ENCODE measurements at regions not wholly inside any gene's neighbourhood (a gene's known extent, or its start where the extent isn't known, plus 50 kb on each side); places are given as distances from the start of the nearest gene placed in this dataset.

DNA sequence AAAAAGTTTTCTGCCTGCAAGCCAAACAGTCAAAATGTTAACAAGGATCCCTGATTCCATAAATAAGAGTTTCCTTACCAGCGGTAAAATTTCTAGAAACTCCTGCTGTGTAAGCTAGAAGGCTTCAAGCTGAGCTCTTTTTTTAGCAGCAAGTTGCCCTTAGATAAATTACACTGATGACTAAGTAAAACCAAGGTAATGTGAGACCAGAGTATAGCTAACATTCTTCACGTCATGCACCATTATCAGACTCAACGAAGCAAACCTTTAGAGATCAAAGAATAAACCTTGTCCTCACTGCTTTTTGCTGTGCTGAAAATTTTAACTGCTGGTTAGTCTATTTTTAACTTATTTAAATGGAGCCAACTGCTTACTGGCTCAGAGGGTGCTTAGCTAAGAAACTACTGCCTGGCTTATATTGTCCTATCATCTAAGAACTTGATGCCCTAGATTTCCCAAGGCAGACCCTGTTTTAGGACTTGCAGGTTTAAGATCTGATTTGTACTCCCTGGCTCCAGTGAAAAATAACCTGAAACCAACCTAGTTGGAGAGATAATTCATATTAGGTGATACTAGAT lies 900.7 kb downstream of the JRKL start:
- TF ChIP-seq, protein P1, sequence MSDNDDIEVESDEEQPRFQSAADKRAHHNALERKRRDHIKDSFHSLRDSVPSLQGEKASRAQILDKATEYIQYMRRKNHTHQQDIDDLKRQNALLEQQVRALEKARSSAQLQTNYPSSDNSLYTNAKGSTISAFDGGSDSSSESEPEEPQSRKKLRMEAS (IDR thresholded peaks at IDR 0.05; ENCODE audit: low read depth, low read length): no peak
- TF ChIP-seq, protein P2, sequence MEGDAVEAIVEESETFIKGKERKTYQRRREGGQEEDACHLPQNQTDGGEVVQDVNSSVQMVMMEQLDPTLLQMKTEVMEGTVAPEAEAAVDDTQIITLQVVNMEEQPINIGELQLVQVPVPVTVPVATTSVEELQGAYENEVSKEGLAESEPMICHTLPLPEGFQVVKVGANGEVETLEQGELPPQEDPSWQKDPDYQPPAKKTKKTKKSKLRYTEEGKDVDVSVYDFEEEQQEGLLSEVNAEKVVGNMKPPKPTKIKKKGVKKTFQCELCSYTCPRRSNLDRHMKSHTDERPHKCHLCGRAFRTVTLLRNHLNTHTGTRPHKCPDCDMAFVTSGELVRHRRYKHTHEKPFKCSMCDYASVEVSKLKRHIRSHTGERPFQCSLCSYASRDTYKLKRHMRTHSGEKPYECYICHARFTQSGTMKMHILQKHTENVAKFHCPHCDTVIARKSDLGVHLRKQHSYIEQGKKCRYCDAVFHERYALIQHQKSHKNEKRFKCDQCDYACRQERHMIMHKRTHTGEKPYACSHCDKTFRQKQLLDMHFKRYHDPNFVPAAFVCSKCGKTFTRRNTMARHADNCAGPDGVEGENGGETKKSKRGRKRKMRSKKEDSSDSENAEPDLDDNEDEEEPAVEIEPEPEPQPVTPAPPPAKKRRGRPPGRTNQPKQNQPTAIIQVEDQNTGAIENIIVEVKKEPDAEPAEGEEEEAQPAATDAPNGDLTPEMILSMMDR (IDR thresholded peaks at IDR 0.05; ENCODE audit: low read depth, low read length): no peak
- TF ChIP-seq POLR2A (IDR thresholded peaks at IDR 0.05; ENCODE audit: extremely low read depth, insufficient read length) (no peak), MYC (IDR thresholded peaks at IDR 0.05; ENCODE audit: low read depth, low read length) (no peak)
- H3K4me3 ChIP-seq (ENCODE audit: low read depth, low read length): no peak overlapping the region
- DNase-seq (ENCODE audit: low read depth): no peak

DNA sequence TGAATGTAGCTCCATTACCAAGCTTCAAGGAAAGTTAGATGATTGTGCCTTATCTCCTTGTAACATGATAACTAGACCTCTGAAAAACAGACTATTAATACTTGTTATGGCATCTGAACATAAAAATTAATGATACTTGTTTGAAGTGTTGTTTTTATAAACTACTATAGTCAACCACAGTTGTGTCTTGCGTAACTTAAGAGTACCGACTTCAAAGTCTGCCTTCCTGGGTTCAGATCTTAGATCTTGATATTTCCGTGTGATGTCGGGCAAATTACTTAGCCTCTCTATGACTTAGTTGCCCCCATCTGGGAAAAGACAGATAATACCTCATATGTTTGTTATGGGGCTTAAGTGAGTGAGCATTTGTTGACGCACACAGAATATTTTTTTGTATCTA lies 906.5 kb downstream of the JRKL start:
- TF ChIP-seq, protein P2 (IDR thresholded peaks at IDR 0.05; ENCODE audit: low read depth, low read length): no peak
- TF ChIP-seq, protein P1 (IDR thresholded peaks at IDR 0.05; ENCODE audit: low read depth, low read length): no peak
- TF ChIP-seq POLR2A (IDR thresholded peaks at IDR 0.05; ENCODE audit: extremely low read depth, insufficient read length): no peak
- no peak for TF ChIP-seq MYC (IDR thresholded peaks at IDR 0.05; ENCODE audit: low read depth, low read length)
- DNase-seq (ENCODE audit: low read depth): no peak

DNA sequence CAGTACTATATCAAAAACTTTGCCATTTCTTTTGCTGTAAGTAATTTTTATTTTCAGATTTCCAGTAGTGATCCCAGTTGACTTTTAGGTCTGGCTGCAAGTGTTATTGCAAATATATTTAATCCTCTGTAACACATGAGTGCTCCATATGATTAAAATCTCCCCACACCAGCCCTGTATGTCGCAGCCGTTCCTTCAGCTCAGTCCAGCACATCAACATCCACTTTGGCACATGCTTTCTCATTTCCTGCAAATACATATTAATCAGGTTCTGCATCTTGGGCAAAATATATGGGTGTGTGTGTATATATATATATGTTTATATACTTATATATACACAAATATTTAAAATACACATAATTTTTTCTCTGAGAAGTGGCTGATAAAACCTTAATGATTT lies 919.5 kb downstream of the JRKL start:
- TF ChIP-seq POLR2A (IDR thresholded peaks at IDR 0.05; ENCODE audit: extremely low read depth, insufficient read length) (no peak), MYC (IDR thresholded peaks at IDR 0.05; ENCODE audit: low read depth, low read length) (no peak)
- TF ChIP-seq, protein P2 (IDR thresholded peaks at IDR 0.05; ENCODE audit: low read depth, low read length): no peak
- TF ChIP-seq, protein P1 (IDR thresholded peaks at IDR 0.05; ENCODE audit: low read depth, low read length): no peak
- H3K4me3 ChIP-seq (ENCODE audit: low read depth, low read length): no peak overlapping the region

More for the DNA sequence above, 906.5 kb downstream of the JRKL start:
- no peak overlapping the region for H3K4me3 ChIP-seq (ENCODE audit: low read depth, low read length)

DNA sequence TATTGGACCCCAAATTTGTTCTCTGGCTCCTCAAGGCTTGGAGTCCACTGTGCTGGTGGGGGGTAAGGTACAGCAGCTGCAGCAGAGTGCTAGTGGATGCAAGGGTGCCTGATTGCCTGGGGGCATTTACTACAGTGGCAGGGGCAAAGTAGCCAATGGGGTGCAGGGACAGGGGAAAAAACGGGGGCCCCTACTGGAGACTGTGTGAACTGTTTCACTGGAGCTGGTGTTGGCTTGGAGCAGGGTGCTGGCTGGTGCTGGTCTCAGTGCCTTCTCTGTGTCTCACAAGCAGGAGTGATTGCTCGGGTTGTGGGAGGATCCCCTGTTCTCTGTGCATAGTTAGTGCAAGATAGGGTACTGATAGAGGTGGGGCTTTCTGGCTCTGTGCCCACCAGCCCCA lies 935.9 kb downstream of the JRKL start:
- no peak overlapping the region for H3K4me3 ChIP-seq (ENCODE audit: low read depth, low read length)
- TF ChIP-seq, protein P2 (IDR thresholded peaks at IDR 0.05; ENCODE audit: low read depth, low read length): no peak
- no peak for TF ChIP-seq POLR2A (IDR thresholded peaks at IDR 0.05; ENCODE audit: extremely low read depth, insufficient read length)
- TF ChIP-seq MYC (IDR thresholded peaks at IDR 0.05; ENCODE audit: low read depth, low read length): no peak
- TF ChIP-seq, protein P1 (IDR thresholded peaks at IDR 0.05; ENCODE audit: low read depth, low read length): no peak
- no peak for DNase-seq (ENCODE audit: low read depth)

More for the DNA sequence above, 919.5 kb downstream of the JRKL start:
- DNase-seq (ENCODE audit: low read depth): no peak

DNA sequence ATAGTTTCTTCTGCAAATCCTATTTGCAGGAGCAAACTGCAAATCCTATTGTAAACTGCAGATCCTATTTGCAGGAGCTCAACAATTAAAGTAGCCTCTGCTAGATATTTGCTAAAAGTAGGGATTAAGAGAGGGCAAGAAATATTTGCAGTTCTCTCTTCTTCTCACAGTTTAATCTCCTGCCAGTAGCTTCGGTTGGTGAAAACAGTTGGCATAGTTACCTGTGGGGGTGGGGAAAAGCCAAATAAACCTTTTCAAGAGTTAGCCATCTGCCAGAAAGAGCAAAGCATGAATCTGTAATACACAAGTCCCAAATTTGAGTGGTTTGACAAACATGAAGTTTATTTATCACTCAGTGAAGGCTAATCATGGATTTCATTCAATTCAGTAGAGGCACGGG lies 942.5 kb downstream of the JRKL start:
- no peak overlapping the region for H3K4me3 ChIP-seq (ENCODE audit: low read depth, low read length)
- DNase-seq (ENCODE audit: low read depth): no peak
- TF ChIP-seq, protein P2 (IDR thresholded peaks at IDR 0.05; ENCODE audit: low read depth, low read length): no peak
- TF ChIP-seq MYC (IDR thresholded peaks at IDR 0.05; ENCODE audit: low read depth, low read length) (no peak), POLR2A (IDR thresholded peaks at IDR 0.05; ENCODE audit: extremely low read depth, insufficient read length) (no peak)
- TF ChIP-seq, protein P1 (IDR thresholded peaks at IDR 0.05; ENCODE audit: low read depth, low read length): no peak

Measured in NB4 (cell line).